Keratinocyte (primary cell): ENCODE measurements at regions not wholly inside any gene's neighbourhood (a gene's known extent, or its start where the extent isn't known, plus 50 kb on each side); places are given as distances from the start of the nearest gene placed in this dataset.

ENCODE experiments used
- DNase-seq: peaks from one replicate; pipeline ENCODE4 v3.0.0-alpha.2; 2011; ENCODE audit warnings: low read depth, missing footprints, low spot score
- FAIRE-seq: peaks from 2 replicates; lab custom pipeline; 2011; peaks lifted over from hg19 to GRCh38; lab: Jason Lieb, UNC
- H2AFZ ChIP-seq: 2 replicates; pipeline ENCODE4 v1.6.0; 2012; ENCODE audit warnings: low read length, control low read depth, inconsistent platforms; ENCODE audit not compliant: control insufficient read depth
- H3K27ac ChIP-seq: 2 replicates; pipeline ENCODE4 v1.5.1; 2011; ENCODE audit warnings: low read length; ENCODE audit not compliant: control insufficient read depth, insufficient read depth
- H3K27me3 ChIP-seq: 3 replicates; pipeline ENCODE4 v1.6.0; 2011; ENCODE audit warnings: low read length; ENCODE audit not compliant: control insufficient read depth, insufficient read depth; ENCODE audit errors: extremely low read depth
- H3K36me3 ChIP-seq, 2 experiments: 2 replicates in 1 of 2; 3 replicates in 1 of 2; pipeline ENCODE4 v1.5.1; 2011; ENCODE audit warnings: low read length in 2 of 2, mild to moderate bottlenecking in 1 of 2; ENCODE audit not compliant: control insufficient read depth in 2 of 2, insufficient read depth in 2 of 2; ENCODE audit errors: extremely low read depth in 1 of 2
- H3K4me1 ChIP-seq: 3 replicates; pipeline ENCODE4 v1.5.1; 2011; ENCODE audit warnings: low read length; ENCODE audit not compliant: control insufficient read depth, insufficient read depth; ENCODE audit errors: extremely low read depth
- H3K4me2 ChIP-seq: 3 replicates; pipeline ENCODE4 v1.6.0; 2011; ENCODE audit warnings: low read depth, low read length; ENCODE audit not compliant: control insufficient read depth, insufficient read depth; ENCODE audit errors: extremely low read depth
- H3K4me3 ChIP-seq, 3 experiments: fragments of 200-600 bp in 1 of 3; sonication (generic) in 1 of 3; 2 replicates in 2 of 3; 3 replicates in 1 of 3; pipeline ENCODE4 v1.5.1; 2011 to 2016; ENCODE audit warnings: low read length in 3 of 3, mild to moderate bottlenecking in 3 of 3, control low read depth in 2 of 3, inconsistent platforms in 1 of 3, low read depth in 1 of 3, mixed read lengths in 1 of 3, mixed run types in 1 of 3, moderate library complexity in 1 of 3; ENCODE audit not compliant: control insufficient read depth in 2 of 3, insufficient read depth in 2 of 3; ENCODE audit errors: extremely low read depth in 1 of 3
- H3K79me2 ChIP-seq: 2 replicates; pipeline ENCODE4 v1.6.0; 2012; ENCODE audit warnings: low read length; ENCODE audit not compliant: control insufficient read depth, insufficient read depth
- H3K9ac ChIP-seq: 3 replicates; pipeline ENCODE4 v1.6.0; 2011; ENCODE audit warnings: low read length; ENCODE audit not compliant: control insufficient read depth, insufficient read depth; ENCODE audit errors: extremely low read depth
- H3K9me1 ChIP-seq: 3 replicates; pipeline ENCODE4 v1.6.0; 2011; ENCODE audit warnings: low read length; ENCODE audit not compliant: control insufficient read depth, insufficient read depth; ENCODE audit errors: extremely low read depth
- H3K9me3 ChIP-seq: 2 replicates; pipeline ENCODE4 v1.5.1; 2012; ENCODE audit warnings: low read depth, low read length; ENCODE audit not compliant: control insufficient read depth
- H4K20me1 ChIP-seq: 3 replicates; pipeline ENCODE4 v1.6.0; 2011; ENCODE audit warnings: low read length; ENCODE audit not compliant: control insufficient read depth, insufficient read depth; ENCODE audit errors: extremely low read depth
- CTCF ChIP-seq, 3 experiments: IDR thresholded peaks in 1 of 3; conservative IDR thresholded peaks in 1 of 3; optimal IDR thresholded peaks in 1 of 3; 2 replicates in 2 of 3; 3 replicates in 1 of 3; pipeline versions ENCODE3 to v1.5.1; 2011; ENCODE audit warnings: low read length in 3 of 3, mild to moderate bottlenecking in 3 of 3, moderate library complexity in 2 of 3, control low read depth in 1 of 3, inconsistent platforms in 1 of 3; ENCODE audit not compliant: insufficient read depth in 2 of 3; ENCODE audit errors: extremely low read depth in 1 of 3
- EZH2 ChIP-seq: IDR thresholded peaks from one replicate; pipeline ENCODE4 v1.6.1; 2012; ENCODE audit warnings: inconsistent platforms, mild to moderate bottlenecking, low read length, moderate library complexity
- dilution Hi-C: fragments of 300-500 bp; cut with MboI; formaldehyde crosslinking; loops from one replicate; pipeline ENCODE4 v1.7.0; 2020; ENCODE audit warnings: low sequenced_read_pairs; ENCODE audit not compliant: extremely low pct_ligation_motif_present

GRCh38 chr11:95675585-95675984 lies 114.0 kb downstream of the FAM76B start:
- Histone ChIP-seq H2AFZ (no peak overlapping the region), H3K9me1 (no peaks in the 10 kb centered on the region), H3K9ac (no peak overlapping the region), H3K79me2 (no peaks in the 10 kb centered on the region), H3K4me3 (no peak overlapping the region), H3K27me3 (no peaks in the 10 kb centered on the region), H3K9me3 (no peaks in the 10 kb centered on the region), H4K20me1 (no peaks in the 10 kb centered on the region), H3K27ac (no peak overlapping the region), H3K4me2 (no peak overlapping the region), H3K36me3 (no peaks in the 10 kb centered on the region), H3K4me1 (no peaks in the 10 kb centered on the region)
- FAIRE-seq (no peak), DNase-seq (no peak)
- dilution Hi-C loops, result no loop called here
- no peak for TF ChIP-seq EZH2

- Histone ChIP-seq H3K4me2 (no peak overlapping the region), H3K79me2 (no peaks in the 10 kb centered on the region), H3K27me3 (no peaks in the 10 kb centered on the region), H3K9ac (no peak overlapping the region), H3K9me3 (no peaks in the 10 kb centered on the region), H4K20me1 (no peaks in the 10 kb centered on the region), H3K36me3 (no peaks in the 10 kb centered on the region), H3K4me3 (no peak overlapping the region), H2AFZ (no peak overlapping the region), H3K27ac (no peak overlapping the region), H3K9me1 (no peaks in the 10 kb centered on the region), H3K4me1 (no peaks in the 10 kb centered on the region)
- DNase-seq, result no peak
- no peak for FAIRE-seq
- TF ChIP-seq EZH2 (no peak), CTCF (optimal IDR thresholded peaks at IDR 0.05 in 1 of 3, IDR thresholded peaks at IDR 0.05 in 1 of 3, conservative IDR thresholded peaks at IDR 0.05 in 1 of 3; ENCODE audit: extremely low read depth in 1 of 3, insufficient read depth in 2 of 3, low read length in 3 of 3) (no peak)
- dilution Hi-C loops, result no loop called here
These were observed 114.8 kb downstream of the FAM76B start for GRCh38 chr11:95674657-95675358.

- no peak for DNase-seq
- H2AFZ ChIP-seq, result no peak overlapping the region
- no peak for FAIRE-seq
- no peak overlapping the region for H3K4me3 ChIP-seq
- dilution Hi-C loops, result no loop called here
- H3K9ac ChIP-seq, result no peak overlapping the region
- no peak for TF ChIP-seq CTCF (optimal IDR thresholded peaks at IDR 0.05 in 1 of 3, IDR thresholded peaks at IDR 0.05 in 1 of 3, conservative IDR thresholded peaks at IDR 0.05 in 1 of 3; ENCODE audit: extremely low read depth in 1 of 3, insufficient read depth in 2 of 3, low read length in 3 of 3)
- TF ChIP-seq EZH2, result no peak
- H3K4me1 ChIP-seq, result no peaks in the 10 kb centered on the region
- no peak overlapping the region for H3K4me2 ChIP-seq
- H3K9me3 ChIP-seq, result no peaks in the 10 kb centered on the region
- H3K27ac ChIP-seq, result no peak overlapping the region
- no peaks in the 10 kb centered on the region for H3K79me2 ChIP-seq
- H3K36me3 ChIP-seq, result no peaks in the 10 kb centered on the region
- no peaks in the 10 kb centered on the region for H4K20me1 ChIP-seq
- H3K27me3 ChIP-seq, result no peaks in the 10 kb centered on the region
- no peaks in the 10 kb centered on the region for H3K9me1 ChIP-seq
These were observed 117.8 kb downstream of the FAM76B start for GRCh38 chr11:95671768-95672167.
